GM10266 (cell line): ENCODE measurements at regions not wholly inside any gene's neighbourhood (a gene's known extent, or its start where the extent isn't known, plus 50 kb on each side); places are given as distances from the start of the nearest gene placed in this dataset.

Experiments used
- DNase-seq: peaks from one replicate; pipeline ENCODE4 v3.0.0; 2012; ENCODE audit errors: extremely low spot score
- CTCF ChIP-seq: IDR thresholded peaks from 2 replicates; pipeline ENCODE4 v1.5.1; 2012; ENCODE audit warnings: mild to moderate bottlenecking, low read depth; ENCODE audit not compliant: control insufficient read depth, insufficient read depth; ENCODE audit errors: missing control alignments

GRCh38 chr11:23179609-23180008 is 319.3 kb upstream of the CCDC179 start:
- no peak for DNase-seq
- TF ChIP-seq CTCF: no peak

- DNase-seq: no peak
- TF ChIP-seq CTCF: no peak
Measured at GRCh38 chr11:23181022-23181807, 320.9 kb upstream of the CCDC179 start.

GRCh38 chr11:23192256-23192655 is 332.0 kb upstream of the CCDC179 start:
- DNase-seq: no peak
- TF ChIP-seq CTCF: no peak

- DNase-seq: no peak
- TF ChIP-seq CTCF: no peak
Measured at GRCh38 chr11:23201936-23202522, 341.8 kb upstream of the CCDC179 start.

- TF ChIP-seq CTCF: no peak
- DNase-seq: no peak
Measured at GRCh38 chr11:23202611-23203010, 342.3 kb upstream of the CCDC179 start.

- no peak for TF ChIP-seq CTCF
- DNase-seq: no peak
Measured at GRCh38 chr11:23205156-23205871, 345.0 kb upstream of the CCDC179 start.
